Vagina (tissue), 2 donors: ENCODE measurements at regions not wholly inside any gene's neighbourhood (a gene's known extent, or its start where the extent isn't known, plus 50 kb on each side); places are given as distances from the start of the nearest gene placed in this dataset.

Experiments
- POLR2AphosphoS5 ChIP-seq, 2 donors: sonication (generic); formaldehyde crosslinking; IDR thresholded peaks; one replicate each; pipeline ENCODE4 v1.9.0; 2017; ENCODE audit warnings: antibody characterized with exemption in 2 of 2, mild to moderate bottlenecking in 2 of 2, low read depth in 1 of 2; ENCODE audit not compliant: insufficient read depth in 1 of 2
- TF ChIP-seq, protein P1 (sequence below), 3 experiments: fragments of 450-650 bp in 2 of 3; fragments of 200-600 bp in 1 of 3; sonication (generic) in 1 of 3; IDR thresholded peaks; one replicate each; pipeline ENCODE4 v1.5.1; 2017 to 2019; ENCODE audit warnings: antibody characterized with exemption in 3 of 3, mild to moderate bottlenecking in 2 of 3, moderate library complexity in 2 of 3

DNA sequence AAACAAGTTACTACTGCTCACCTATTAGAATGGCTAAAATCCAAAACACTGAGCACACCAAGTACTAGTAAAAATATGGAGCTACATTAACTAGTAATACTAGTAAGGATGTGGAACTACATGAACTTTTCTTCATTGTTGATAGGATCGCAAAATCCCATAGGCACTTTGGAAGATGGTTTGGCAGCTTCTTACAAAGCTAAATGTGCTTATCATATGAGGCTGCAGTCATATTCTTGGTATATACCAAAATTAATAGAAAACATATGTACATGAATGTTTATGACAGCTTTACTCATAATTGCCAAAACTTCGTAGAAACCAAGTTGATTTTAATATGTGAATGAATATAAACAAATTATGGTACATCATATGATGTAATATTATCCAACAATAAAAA is 366.8 kb upstream of the KCNMB2 start:
- TF ChIP-seq POLR2AphosphoS5 (IDR thresholded peaks at IDR 0.05; ENCODE audit: insufficient read depth in 1 of 2, low read depth in 1 of 2): no peak
- TF ChIP-seq, protein P1, sequence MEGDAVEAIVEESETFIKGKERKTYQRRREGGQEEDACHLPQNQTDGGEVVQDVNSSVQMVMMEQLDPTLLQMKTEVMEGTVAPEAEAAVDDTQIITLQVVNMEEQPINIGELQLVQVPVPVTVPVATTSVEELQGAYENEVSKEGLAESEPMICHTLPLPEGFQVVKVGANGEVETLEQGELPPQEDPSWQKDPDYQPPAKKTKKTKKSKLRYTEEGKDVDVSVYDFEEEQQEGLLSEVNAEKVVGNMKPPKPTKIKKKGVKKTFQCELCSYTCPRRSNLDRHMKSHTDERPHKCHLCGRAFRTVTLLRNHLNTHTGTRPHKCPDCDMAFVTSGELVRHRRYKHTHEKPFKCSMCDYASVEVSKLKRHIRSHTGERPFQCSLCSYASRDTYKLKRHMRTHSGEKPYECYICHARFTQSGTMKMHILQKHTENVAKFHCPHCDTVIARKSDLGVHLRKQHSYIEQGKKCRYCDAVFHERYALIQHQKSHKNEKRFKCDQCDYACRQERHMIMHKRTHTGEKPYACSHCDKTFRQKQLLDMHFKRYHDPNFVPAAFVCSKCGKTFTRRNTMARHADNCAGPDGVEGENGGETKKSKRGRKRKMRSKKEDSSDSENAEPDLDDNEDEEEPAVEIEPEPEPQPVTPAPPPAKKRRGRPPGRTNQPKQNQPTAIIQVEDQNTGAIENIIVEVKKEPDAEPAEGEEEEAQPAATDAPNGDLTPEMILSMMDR (IDR thresholded peaks at IDR 0.05): no peak
